GM13976 (cell line): ENCODE measurements at regions not wholly inside any gene's neighbourhood (a gene's known extent, or its start where the extent isn't known, plus 50 kb on each side); places are given as distances from the start of the nearest gene placed in this dataset.
"Not testable (repeated sequence)": the region's sequence is repeated elsewhere in the genome, so short reads cannot be mapped to it uniquely, and the experiment has no call there.

Experiments
- DNase-seq: peaks from one replicate; pipeline ENCODE4 v3.0.0; 2012; ENCODE audit warnings: low spot score
- CTCF ChIP-seq: IDR thresholded peaks from 2 replicates; pipeline ENCODE4 v1.5.1; 2012; ENCODE audit warnings: borderline replicate concordance, mild to moderate bottlenecking; ENCODE audit not compliant: insufficient read depth; ENCODE audit errors: extremely low read depth, missing control alignments, control extremely low read depth
- in situ Hi-C: fragments of 300-500 bp; cut with MboI; formaldehyde crosslinking; loops from one replicate; pipeline ENCODE4 v1.12.0; 2022; ENCODE audit warnings: low sequenced_read_pairs, mixed read lengths, inconsistent platforms; ENCODE audit not compliant: unreplicated experiment

GRCh38 chr16:16550824-16551223 is 171.9 kb downstream of the NPIPA7 start:
- in situ Hi-C loops, DNase-seq: not testable (repeated sequence)

GRCh38 chr16:16552819-16553340 is 173.9 kb downstream of the NPIPA7 start:
- in situ Hi-C loops, DNase-seq: not testable (repeated sequence)

- DNase-seq, in situ Hi-C loops: not testable (repeated sequence)
These were observed 180.3 kb downstream of the NPIPA7 start for GRCh38 chr16:16559179-16559740.

- DNase-seq, in situ Hi-C loops: not testable (repeated sequence)
These were observed 182.6 kb downstream of the NPIPA7 start for GRCh38 chr16:16561532-16561931.

DNA sequence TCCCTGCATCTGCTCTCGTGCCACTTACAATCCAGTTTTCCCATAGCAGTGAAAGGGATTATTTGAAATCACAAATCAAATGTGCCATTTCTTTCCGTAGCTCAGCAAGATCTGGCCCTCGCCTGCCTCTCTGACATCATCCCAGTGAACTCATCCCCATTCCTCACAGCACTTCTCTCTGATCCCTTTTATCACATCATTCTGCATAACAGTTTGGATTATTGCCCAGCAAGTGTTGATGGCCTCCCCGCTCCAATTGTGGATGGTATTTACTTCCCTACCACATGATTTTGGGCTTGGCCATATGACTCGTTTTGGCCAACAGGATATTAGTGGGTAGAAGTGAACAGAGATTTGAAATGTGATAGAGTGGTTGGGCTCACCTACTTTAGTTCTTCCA is 185.0 kb downstream of the NPIPA7 start:
- in situ Hi-C loops, DNase-seq: not testable (repeated sequence)

DNA sequence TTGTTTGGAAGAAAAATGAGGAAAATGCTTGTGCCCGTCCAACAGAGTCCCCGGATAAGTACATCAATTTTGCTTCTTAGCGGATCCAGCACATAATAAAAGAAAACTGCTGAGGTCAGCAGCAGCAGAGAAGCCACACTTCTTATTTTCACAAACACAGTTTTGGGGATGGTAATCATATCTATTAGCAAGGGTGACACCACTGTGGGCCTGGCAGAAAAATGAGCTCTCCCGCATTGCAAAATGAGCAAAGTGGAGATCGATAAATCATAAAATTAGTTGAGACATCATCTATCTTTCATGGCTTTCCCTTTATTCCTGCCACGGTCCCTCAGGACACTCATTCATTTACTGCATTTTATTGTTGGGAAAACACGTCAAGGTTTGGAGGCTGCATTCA is 186.4 kb downstream of the NPIPA7 start:
- in situ Hi-C loops, DNase-seq: not testable (repeated sequence)

DNA sequence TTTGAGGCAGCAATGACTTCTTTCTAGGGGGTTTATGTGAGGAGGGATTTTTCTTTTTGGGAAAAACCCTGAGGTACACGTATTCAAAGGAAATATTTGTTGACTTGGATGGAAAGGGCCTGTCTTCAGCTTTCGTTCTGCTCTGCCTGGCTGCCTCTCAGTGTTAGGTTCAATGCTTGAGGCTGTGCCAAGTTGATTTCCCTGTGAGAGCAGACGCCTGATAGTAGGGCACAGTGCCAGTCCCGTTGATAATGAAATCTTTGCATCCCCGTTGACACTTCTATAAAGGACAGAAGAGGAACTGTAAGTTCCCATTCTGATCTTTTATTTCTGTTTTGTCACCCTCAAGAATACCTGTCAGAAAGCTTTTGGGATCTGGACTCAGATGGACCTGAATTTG is 191.1 kb downstream of the NPIPA7 start:
- DNase-seq, in situ Hi-C loops: not testable (repeated sequence)

- in situ Hi-C loops, DNase-seq: not testable (repeated sequence)
These were observed 191.9 kb downstream of the NPIPA7 start for GRCh38 chr16:16570874-16571273.

DNA sequence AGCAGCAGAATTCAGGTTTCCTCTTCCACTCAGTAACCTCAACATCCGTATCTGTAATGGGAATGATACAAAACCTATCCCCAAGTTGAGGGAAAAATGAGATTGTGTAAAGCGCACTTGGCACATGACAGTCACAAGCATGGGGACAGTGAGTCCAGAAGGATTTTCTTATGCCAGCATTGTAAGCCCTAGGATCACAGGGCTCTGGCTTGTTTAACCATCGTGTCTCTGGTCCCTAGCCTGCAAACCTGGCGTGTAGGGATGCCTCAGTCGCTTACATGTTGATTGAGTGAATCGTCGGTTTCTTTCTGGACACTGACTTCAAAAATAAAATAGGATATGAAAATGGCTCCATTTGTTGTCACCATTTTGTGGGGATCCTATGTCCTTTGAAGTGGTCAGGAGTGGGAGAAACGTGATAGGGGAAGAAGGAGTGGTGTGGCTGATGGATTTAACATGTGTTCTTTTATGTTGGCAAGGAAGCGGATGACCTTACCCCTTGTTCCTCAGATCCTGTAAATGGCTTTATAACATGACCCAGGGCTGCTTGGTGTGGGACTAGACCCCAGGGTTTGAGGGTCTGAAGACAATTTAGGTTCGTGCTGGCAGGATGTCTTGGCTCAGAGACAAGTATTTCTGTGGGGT is 193.3 kb downstream of the NPIPA7 start:
- in situ Hi-C loops, DNase-seq: not testable (repeated sequence)

GRCh38 chr16:16577062-16577461 is 198.1 kb downstream of the NPIPA7 start:
- DNase-seq, in situ Hi-C loops: not testable (repeated sequence)

- TF ChIP-seq CTCF = no peak
- DNase-seq = no peak
- in situ Hi-C loops = no loop called here
These were observed 199.8 kb downstream of the NPIPA7 start for GRCh38 chr16:16578701-16579100.

DNA sequence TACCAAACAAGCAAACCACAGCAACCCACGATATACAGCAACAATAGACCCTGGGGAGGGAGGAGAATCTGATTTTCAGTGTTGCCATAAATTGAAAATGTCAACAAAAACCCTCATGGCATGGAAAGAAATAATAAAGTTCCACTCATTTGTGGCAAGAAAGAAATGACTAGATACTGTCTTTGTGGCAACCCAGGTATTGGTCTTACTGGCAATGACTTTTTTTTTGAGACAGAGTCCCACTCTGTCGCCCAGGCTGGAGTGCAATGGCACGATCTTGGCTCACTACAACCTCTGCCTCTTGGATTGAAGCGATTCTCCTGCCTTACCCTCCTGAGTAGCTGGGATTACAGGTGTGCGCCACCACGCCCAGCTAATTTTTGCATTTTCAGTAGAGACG is 204.0 kb downstream of the NPIPA7 start:
- in situ Hi-C loops, DNase-seq: not testable (repeated sequence)

GRCh38 chr16:16586073-16586651 is 207.2 kb downstream of the NPIPA7 start:
- DNase-seq, in situ Hi-C loops: not testable (repeated sequence)

DNA sequence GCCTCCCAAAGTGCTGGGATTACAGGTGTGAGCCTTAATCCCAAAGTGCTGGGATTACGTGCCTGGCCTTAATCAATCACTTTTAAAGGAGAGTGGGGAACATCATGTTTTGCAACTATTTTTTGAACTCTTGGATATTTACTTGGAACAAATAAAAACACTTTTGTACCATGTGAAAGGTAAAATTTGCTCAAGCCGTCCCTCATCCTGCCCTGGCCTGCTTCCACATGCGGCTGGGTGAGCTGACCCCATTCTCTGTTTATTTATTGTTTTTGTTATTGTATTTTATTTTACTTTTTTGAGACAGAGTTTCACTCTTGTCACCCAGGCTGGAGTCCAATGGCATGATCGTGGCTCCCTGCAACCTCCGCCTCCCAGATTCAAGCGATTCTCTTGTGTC is 208.0 kb downstream of the NPIPA7 start:
- DNase-seq, in situ Hi-C loops: not testable (repeated sequence)

GRCh38 chr16:16588436-16588835 is 209.5 kb downstream of the NPIPA7 start:
- DNase-seq, in situ Hi-C loops: not testable (repeated sequence)

GRCh38 chr16:16590654-16591318 is 211.8 kb downstream of the NPIPA7 start:
- DNase-seq, in situ Hi-C loops: not testable (repeated sequence)
